HepG2 (cell line): ENCODE measurements at regions not wholly inside any gene's neighbourhood (a gene's known extent, or its start where the extent isn't known, plus 50 kb on each side); places are given as distances from the start of the nearest gene placed in this dataset.

Experiments used
- ETV6 ChIP-seq: sonication (generic); formaldehyde crosslinking; conservative IDR thresholded peaks from 2 replicates; pipeline ENCODE4 v1.4.0; 2020; ENCODE audit warnings: missing genetic modification reagents
- MTF1 ChIP-seq: sonication (generic); formaldehyde crosslinking; IDR thresholded peaks from 2 replicates; pipeline ENCODE4 v1.5.0; 2020; ENCODE audit warnings: missing genetic modification reagents
- ZMYM3 ChIP-seq: sonication (generic); formaldehyde crosslinking; IDR thresholded peaks from 2 replicates; pipeline ENCODE4 v1.5.1; 2020; ENCODE audit warnings: mild to moderate bottlenecking, missing genetic modification reagents
- ZNF205 ChIP-seq: IDR thresholded peaks from 2 replicates; pipeline ENCODE4 v1.6.1; 2018; ENCODE audit warnings: missing biosample characterization, missing genetic modification reagents
- ZSCAN29 ChIP-seq: sonication (generic); formaldehyde crosslinking; conservative IDR thresholded peaks from 2 replicates; pipeline ENCODE4 v1.4.0; 2020; ENCODE audit warnings: mild to moderate bottlenecking, missing genetic modification reagents
- TF ChIP-seq, protein P1 (sequence below): sonication (generic); formaldehyde crosslinking; IDR thresholded peaks from 2 replicates; pipeline ENCODE4 v1.8.1; 2023; ENCODE audit warnings: mild to moderate bottlenecking, inconsistent platforms, moderate library complexity, missing genetic modification reagents, borderline replicate concordance
- TF ChIP-seq, protein P2 (sequence below): IDR thresholded peaks from 2 replicates; pipeline ENCODE4 v1.6.1; 2016; ENCODE audit warnings: low read depth, missing genetic modification reagents, missing compliant biosample characterization
- TF ChIP-seq, protein P3 (sequence below): sonication (generic); formaldehyde crosslinking; IDR thresholded peaks from 2 replicates; pipeline ENCODE4 v1.9.0; 2021; ENCODE audit warnings: missing genetic modification reagents, borderline replicate concordance
- TF ChIP-seq, protein P4 (sequence below): sonication (generic); formaldehyde crosslinking; IDR thresholded peaks from 2 replicates; pipeline ENCODE4 v1.4.0; 2020; ENCODE audit warnings: mild to moderate bottlenecking, missing genetic modification reagents

DNA sequence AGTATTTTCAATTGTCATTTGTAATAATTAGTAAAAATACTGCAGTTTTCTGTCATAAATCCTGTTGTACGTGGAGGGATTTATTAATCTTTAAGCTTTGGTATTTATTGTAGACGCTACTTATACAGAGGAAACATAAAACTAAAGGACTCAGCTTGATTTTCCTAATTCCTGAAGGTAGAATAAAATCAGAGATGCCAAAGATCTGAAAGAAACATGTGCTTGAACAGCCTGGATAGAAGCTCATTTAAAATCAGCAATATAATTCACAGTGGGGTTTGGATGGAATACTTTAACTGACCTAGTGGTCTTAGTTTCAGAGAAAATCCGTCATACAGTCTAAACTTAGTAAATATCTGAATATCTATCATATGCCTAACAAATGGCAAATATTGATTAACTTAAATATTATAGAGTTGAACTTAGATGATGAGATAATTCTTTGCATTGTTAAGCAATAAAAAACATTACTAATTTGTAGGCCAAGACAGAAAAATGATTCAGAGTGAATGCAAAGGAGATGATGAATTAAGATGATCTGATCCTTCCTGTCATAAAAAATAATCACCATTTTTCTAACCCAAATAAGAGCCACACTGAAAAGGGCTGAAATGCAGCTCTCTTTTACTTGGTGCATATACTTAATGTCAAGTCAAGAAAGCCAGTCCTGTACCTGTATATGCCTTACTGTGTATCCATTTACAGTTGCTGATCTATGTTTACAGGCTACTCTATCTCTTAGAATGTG is 397.1 kb upstream of the DCN start (continued):
- TF ChIP-seq, protein P1, sequence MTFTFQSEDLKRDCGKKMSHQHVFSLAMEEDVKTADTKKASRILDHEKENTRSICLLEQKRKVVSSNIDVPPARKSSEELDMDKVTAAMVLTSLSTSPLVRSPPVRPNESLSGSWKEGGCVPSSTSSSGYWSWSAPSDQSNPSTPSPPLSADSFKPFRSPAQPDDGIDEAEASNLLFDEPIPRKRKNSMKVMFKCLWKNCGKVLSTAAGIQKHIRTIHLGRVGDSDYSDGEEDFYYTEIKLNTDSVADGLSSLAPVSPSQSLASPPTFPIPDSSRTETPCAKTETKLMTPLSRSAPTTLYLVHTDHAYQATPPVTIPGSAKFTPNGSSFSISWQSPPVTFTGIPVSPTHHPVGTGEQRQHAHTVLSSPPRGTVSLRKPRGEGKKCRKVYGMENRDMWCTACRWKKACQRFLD (CRISPR knock-in tag): no peak
- TF ChIP-seq MTF1 (CRISPR knock-in tag): no peak
- TF ChIP-seq, protein P2, sequence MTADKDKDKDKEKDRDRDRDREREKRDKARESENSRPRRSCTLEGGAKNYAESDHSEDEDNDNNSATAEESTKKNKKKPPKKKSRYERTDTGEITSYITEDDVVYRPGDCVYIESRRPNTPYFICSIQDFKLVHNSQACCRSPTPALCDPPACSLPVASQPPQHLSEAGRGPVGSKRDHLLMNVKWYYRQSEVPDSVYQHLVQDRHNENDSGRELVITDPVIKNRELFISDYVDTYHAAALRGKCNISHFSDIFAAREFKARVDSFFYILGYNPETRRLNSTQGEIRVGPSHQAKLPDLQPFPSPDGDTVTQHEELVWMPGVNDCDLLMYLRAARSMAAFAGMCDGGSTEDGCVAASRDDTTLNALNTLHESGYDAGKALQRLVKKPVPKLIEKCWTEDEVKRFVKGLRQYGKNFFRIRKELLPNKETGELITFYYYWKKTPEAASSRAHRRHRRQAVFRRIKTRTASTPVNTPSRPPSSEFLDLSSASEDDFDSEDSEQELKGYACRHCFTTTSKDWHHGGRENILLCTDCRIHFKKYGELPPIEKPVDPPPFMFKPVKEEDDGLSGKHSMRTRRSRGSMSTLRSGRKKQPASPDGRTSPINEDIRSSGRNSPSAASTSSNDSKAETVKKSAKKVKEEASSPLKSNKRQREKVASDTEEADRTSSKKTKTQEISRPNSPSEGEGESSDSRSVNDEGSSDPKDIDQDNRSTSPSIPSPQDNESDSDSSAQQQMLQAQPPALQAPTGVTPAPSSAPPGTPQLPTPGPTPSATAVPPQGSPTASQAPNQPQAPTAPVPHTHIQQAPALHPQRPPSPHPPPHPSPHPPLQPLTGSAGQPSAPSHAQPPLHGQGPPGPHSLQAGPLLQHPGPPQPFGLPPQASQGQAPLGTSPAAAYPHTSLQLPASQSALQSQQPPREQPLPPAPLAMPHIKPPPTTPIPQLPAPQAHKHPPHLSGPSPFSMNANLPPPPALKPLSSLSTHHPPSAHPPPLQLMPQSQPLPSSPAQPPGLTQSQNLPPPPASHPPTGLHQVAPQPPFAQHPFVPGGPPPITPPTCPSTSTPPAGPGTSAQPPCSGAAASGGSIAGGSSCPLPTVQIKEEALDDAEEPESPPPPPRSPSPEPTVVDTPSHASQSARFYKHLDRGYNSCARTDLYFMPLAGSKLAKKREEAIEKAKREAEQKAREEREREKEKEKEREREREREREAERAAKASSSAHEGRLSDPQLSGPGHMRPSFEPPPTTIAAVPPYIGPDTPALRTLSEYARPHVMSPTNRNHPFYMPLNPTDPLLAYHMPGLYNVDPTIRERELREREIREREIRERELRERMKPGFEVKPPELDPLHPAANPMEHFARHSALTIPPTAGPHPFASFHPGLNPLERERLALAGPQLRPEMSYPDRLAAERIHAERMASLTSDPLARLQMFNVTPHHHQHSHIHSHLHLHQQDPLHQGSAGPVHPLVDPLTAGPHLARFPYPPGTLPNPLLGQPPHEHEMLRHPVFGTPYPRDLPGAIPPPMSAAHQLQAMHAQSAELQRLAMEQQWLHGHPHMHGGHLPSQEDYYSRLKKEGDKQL (CRISPR knock-in tag): no peak
- no peak for TF ChIP-seq ZMYM3 (CRISPR knock-in tag)
- no peak for TF ChIP-seq ZNF205
- TF ChIP-seq, protein P3, sequence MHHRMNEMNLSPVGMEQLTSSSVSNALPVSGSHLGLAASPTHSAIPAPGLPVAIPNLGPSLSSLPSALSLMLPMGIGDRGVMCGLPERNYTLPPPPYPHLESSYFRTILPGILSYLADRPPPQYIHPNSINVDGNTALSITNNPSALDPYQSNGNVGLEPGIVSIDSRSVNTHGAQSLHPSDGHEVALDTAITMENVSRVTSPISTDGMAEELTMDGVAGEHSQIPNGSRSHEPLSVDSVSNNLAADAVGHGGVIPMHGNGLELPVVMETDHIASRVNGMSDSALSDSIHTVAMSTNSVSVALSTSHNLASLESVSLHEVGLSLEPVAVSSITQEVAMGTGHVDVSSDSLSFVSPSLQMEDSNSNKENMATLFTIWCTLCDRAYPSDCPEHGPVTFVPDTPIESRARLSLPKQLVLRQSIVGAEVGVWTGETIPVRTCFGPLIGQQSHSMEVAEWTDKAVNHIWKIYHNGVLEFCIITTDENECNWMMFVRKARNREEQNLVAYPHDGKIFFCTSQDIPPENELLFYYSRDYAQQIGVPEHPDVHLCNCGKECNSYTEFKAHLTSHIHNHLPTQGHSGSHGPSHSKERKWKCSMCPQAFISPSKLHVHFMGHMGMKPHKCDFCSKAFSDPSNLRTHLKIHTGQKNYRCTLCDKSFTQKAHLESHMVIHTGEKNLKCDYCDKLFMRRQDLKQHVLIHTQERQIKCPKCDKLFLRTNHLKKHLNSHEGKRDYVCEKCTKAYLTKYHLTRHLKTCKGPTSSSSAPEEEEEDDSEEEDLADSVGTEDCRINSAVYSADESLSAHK (CRISPR knock-in tag): no peak
- TF ChIP-seq ZSCAN29: no peak
- no peak for TF ChIP-seq ETV6 (CRISPR knock-in tag)
- TF ChIP-seq, protein P4, sequence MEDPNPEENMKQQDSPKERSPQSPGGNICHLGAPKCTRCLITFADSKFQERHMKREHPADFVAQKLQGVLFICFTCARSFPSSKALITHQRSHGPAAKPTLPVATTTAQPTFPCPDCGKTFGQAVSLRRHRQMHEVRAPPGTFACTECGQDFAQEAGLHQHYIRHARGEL (CRISPR knock-in tag): no peak
